Skeletal muscle tissue (tissue), 3 donors: ENCODE measurements at regions not wholly inside any gene's neighbourhood (a gene's known extent, or its start where the extent isn't known, plus 50 kb on each side); places are given as distances from the start of the nearest gene placed in this dataset.
A peak's percentile ranks its signal among the peaks of the same experiment; 100 is the strongest.

Experiments used
- H3K27ac ChIP-seq: one replicate; pipeline ENCODE4 v1.7.0; 2013; ENCODE audit warnings: mild to moderate bottlenecking, low read depth, low read length, inconsistent platforms
- H3K27me3 ChIP-seq, 3 donors: one replicate each; pipeline ENCODE4 v1.7.0; 2013; ENCODE audit warnings: low read length in 3 of 3; ENCODE audit not compliant: control insufficient read depth in 3 of 3, insufficient read depth in 3 of 3
- H3K36me3 ChIP-seq, 3 donors: one replicate each; pipeline ENCODE4 v1.7.0; 2013; ENCODE audit warnings: low read length in 3 of 3; ENCODE audit not compliant: control insufficient read depth in 3 of 3, insufficient read depth in 3 of 3
- H3K4me1 ChIP-seq, 3 donors: one replicate each; pipeline ENCODE4 v1.7.0; 2013; ENCODE audit warnings: low read length in 3 of 3, mild to moderate bottlenecking in 3 of 3; ENCODE audit not compliant: control insufficient read depth in 3 of 3, insufficient read depth in 3 of 3
- H3K4me3 ChIP-seq, 3 donors: one replicate each; pipeline ENCODE4 v1.7.0; 2013; ENCODE audit warnings: low read length in 3 of 3
- H3K9ac ChIP-seq, 3 donors: one replicate each; pipeline ENCODE4 v1.7.0; 2013; ENCODE audit warnings: low read length in 3 of 3, mild to moderate bottlenecking in 3 of 3, moderate library complexity in 2 of 3, low read depth in 1 of 3
- H3K9me3 ChIP-seq, 3 donors: one replicate each; pipeline ENCODE4 v1.7.0; 2013; ENCODE audit warnings: low read length in 3 of 3; ENCODE audit not compliant: control insufficient read depth in 3 of 3
- donor health status: Osteomylitis.

GRCh38 chr14:65228956-65229747 lies 126.8 kb upstream of the MAX start:
- peaks cover 2 to 4% (median 3%) of the 10 kb centered on the region in 3 donors for H3K4me1 ChIP-seq
- H3K27ac ChIP-seq, result peak overlapping the region; percentile 75

DNA sequence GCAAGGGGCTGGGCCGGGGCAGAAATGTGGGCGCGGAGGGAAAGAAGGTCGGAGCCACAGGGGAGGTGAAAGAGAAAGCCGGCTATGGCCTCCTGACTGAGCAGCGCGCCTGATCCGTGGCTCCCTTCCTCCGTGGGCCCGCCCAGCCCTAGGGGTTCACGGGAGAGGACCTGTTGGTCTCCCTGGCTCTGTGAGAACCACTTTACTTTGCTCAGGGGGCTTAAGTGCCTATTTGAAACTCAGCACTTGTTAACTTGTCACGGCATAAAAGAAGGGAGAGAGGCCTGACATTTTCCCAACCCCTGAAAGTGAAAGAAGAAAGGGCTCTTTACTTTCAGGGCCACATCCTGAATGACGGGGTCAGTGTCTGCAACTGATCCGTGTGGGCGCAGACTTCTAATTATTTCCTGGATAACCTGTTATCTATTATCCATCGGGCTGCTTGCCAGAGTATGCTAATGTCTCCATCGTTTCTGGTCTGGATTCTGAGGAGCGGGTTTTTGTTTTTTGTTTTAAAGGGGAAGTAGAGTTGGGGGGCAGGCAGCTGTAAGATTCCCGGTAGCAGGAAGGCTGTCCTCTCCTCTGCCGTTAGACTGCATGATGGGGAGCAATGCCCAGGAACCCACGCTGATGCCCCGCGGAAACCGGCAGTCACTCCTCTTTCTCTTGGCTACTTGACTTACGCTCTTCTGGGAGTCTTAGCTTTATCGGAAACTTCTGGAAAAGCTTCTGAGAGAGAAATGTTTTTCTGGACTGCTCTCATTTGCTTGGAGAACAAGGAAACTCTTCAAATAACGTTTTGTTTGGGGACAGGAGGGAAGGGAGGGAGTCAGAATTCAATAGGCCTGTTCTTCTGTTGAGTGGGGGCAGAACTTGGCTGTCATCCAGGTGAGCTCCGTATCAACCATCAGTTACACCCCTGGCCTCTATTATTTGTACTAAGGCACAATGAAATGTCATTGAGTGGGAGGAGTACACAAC lies 127.7 kb upstream of the MAX start:
- H3K36me3 ChIP-seq, result no peaks in the 10 kb centered on the region
- H3K4me3 ChIP-seq, result peak overlapping the region; percentile 54 to 77 (median 70)
- peak overlapping the region; percentile 45 to 77 (median 70) for H3K9ac ChIP-seq
- H3K27me3 ChIP-seq, result peaks cover 0 to 3% (median 0%) of the 10 kb centered on the region in 3 donors
- peak overlapping the region; percentile 75 for H3K27ac ChIP-seq
- H3K9me3 ChIP-seq, result no peaks in the 10 kb centered on the region
- H3K4me1 ChIP-seq, result peaks cover 2 to 4% (median 3%) of the 10 kb centered on the region in 3 donors

More at GRCh38 chr14:65228956-65229747, 126.8 kb upstream of the MAX start:
- no peaks in the 10 kb centered on the region for H3K36me3 ChIP-seq
- H3K27me3 ChIP-seq, result no peaks in the 10 kb centered on the region
- H3K9ac ChIP-seq, result peak overlapping the region in 2 of 3 donors; percentile 70 to 77
- no peaks in the 10 kb centered on the region for H3K9me3 ChIP-seq
- H3K4me3 ChIP-seq, result peak overlapping the region; percentile 54 to 77 (median 70)

- Histone ChIP-seq H3K9ac (no peak overlapping the region), H3K27me3 (peaks cover 0 to 3% (median 0%) of the 10 kb centered on the region in 3 donors), H3K4me1 (peaks cover 2 to 4% (median 3%) of the 10 kb centered on the region in 3 donors), H3K9me3 (no peaks in the 10 kb centered on the region), H3K4me3 (no peak overlapping the region), H3K27ac (no peak overlapping the region), H3K36me3 (no peaks in the 10 kb centered on the region)
Observed at GRCh38 chr14:65231286-65231980, 129.1 kb upstream of the MAX start.

DNA sequence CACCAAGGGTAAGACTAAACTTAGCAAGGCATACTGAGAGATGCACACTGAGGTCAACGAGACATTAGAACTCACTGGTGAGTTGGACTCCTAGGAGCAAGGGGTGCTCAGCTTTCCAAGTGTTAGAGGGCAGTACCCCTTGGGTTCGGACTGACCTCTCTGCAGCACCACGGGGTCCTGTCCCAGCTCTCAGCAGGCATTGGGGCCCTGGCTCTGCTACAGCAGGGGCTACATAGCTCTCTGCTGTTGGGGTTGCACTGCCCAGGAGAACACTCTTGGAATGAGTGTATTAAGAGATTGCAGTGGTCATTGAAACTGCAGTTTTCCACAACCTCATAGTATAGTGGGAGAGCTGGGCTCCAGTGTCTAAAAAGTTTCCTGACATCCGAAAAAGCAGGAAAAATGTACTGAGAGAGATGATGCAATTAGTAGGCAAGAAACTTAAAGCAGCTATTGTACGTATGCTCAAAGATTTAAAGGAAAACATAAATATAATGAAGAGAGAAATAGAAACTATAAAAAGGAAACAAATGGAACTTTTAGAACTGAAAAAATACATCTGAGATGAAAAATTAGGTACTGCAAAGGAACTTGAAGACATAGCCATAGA lies 132.5 kb upstream of the MAX start:
- Histone ChIP-seq H3K9me3 (no peaks in the 10 kb centered on the region), H3K27ac (no peak overlapping the region), H3K4me3 (no peak overlapping the region), H3K27me3 (peaks cover 0 to 3% (median 0%) of the 10 kb centered on the region in 3 donors), H3K4me1 (peaks cover 2 to 6% (median 3%) of the 10 kb centered on the region in 3 donors), H3K36me3 (no peaks in the 10 kb centered on the region), H3K9ac (no peak overlapping the region)

DNA sequence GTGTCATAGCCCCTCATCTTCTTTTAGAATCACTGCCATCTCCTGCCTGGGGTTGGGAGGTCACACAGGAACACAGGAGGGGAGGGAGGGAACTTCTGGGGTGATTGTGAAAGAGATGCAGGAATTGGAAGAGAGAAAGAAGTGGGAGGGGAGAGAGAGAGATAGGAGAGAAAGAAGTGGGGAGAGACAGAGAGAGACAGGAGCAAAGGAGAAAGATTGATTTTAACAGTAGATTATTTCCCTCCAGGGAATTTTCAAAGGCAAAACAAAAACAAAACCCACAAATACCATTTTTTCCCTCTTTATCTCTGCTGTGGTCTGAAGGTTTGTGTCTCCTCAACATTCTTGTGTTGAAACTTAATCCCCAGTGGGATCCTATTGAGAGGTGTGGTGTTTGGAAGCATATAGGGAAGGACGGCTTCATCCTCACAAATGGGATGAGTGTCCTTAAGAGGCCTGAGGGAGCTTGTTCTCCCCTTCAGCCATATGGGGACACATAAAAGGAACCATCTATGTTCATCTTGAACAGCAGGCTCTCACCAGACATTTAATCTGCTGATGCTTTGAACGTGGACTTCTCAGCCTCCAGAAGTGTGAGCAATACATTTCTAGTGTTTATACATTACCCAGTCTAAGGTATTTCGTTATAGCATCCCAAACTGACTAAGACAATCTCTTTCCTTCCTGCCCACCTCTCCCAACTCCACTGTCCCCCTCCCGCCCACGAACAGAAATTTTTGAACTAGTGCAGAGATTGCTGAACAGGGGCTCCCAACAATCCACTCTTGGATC lies 134.9 kb upstream of the MAX start:
- no peak overlapping the region for H3K9ac ChIP-seq
- no peaks in the 10 kb centered on the region for H3K36me3 ChIP-seq
- H3K27me3 ChIP-seq, result peaks cover 0 to 3% (median 0%) of the 10 kb centered on the region in 3 donors
- no peak overlapping the region for H3K4me3 ChIP-seq
- peaks cover 0 to 4% (median 0%) of the 10 kb centered on the region in 3 donors for H3K4me1 ChIP-seq
- H3K27ac ChIP-seq, result no peak overlapping the region
- H3K9me3 ChIP-seq, result no peaks in the 10 kb centered on the region

DNA sequence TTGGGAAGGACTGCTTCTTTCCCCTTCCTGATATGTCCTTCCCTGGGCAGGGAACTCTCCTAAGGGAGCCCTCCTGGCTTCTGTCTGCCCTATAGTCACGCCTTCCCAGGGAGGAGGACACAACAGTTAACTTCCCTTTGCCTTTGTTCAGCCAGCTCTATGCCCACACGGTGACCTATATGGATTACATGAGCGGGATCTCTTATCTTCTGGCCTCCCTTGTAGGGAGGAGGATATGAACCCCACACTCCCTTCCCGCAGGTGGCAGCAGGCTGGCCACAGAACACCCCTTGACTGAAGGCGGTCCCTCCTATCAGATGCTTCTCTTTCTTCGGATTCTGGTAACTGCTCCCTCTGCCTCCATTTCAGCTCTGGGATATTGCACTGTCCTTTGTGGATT lies 135.6 kb upstream of the MAX start:
- H3K4me3 ChIP-seq, result no peak overlapping the region
- H3K27ac ChIP-seq, result no peak overlapping the region
- H3K9me3 ChIP-seq, result no peaks in the 10 kb centered on the region
- H3K36me3 ChIP-seq, result no peaks in the 10 kb centered on the region
- peaks cover 0 to 4% (median 0%) of the 10 kb centered on the region in 3 donors for H3K4me1 ChIP-seq
- no peak overlapping the region for H3K9ac ChIP-seq
- peaks cover 0 to 3% (median 0%) of the 10 kb centered on the region in 3 donors for H3K27me3 ChIP-seq

GRCh38 chr14:65238456-65238855 lies 136.1 kb upstream of the MAX start:
- H3K4me3 ChIP-seq, result no peak overlapping the region
- no peak overlapping the region for H3K9ac ChIP-seq
- peak overlapping the region; percentile 11 for H3K27ac ChIP-seq
- H3K9me3 ChIP-seq, result no peaks in the 10 kb centered on the region
- H3K27me3 ChIP-seq, result peaks cover 0 to 3% (median 0%) of the 10 kb centered on the region in 3 donors
- peaks cover 0 to 4% (median 0%) of the 10 kb centered on the region in 3 donors for H3K4me1 ChIP-seq
- no peaks in the 10 kb centered on the region for H3K36me3 ChIP-seq

DNA sequence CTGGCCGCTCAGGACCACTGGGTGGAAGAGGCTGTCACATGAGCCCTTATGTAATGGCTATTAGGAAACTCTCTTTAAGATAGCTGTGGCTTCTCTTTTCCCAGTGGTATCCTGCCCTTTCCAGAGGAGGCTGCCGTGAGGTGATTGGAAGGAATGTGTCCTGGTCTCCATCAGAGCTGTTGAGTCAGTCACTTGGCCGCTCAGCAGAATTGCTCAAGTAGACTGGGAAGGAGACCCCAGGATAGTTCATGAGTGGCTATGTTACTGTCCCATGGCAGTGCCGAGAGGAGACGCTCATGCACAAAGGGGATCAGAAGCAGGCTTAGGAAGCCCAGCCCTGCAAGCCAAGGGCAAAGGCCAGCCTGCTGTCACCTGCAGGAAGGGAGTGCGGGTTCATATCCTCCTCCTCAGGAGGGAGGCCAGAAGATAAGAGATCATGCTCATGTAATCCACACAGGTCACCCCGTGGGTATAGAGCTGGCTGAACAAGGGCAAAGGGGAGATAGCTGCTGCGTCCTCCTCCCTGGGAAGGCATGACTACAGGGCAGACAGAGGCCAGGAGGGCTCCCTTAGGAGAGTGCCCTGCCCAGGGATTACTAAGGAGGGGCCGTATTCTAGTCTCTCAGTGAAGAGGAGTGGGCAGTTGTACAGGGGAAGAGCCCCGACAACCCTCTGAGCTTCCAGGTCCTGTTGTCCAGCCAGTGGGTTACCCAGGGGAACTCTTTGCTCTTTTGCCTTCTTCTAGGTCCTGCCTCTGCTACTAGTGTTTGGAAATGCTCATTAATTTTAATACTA lies 137.0 kb upstream of the MAX start:
- peak overlapping the region in 1 of 3 donors; percentile 29 for H3K4me3 ChIP-seq
- no peaks in the 10 kb centered on the region for H3K36me3 ChIP-seq
- H3K9ac ChIP-seq, result no peak overlapping the region
- peaks cover 0 to 4% (median 0%) of the 10 kb centered on the region in 3 donors for H3K4me1 ChIP-seq
- peaks cover 0 to 3% (median 0%) of the 10 kb centered on the region in 3 donors for H3K27me3 ChIP-seq
- no peaks in the 10 kb centered on the region for H3K9me3 ChIP-seq
- no peak overlapping the region for H3K27ac ChIP-seq
